ENCODE measurements at regions not wholly inside any gene's neighbourhood (a gene's known extent, or its start where the extent isn't known, plus 50 kb on each side); places are given as distances from the start of the nearest gene placed in this dataset.

GRCh38 chr2:177063331-177063730, 149.3 kb upstream of the HNRNPA3 start:
- no peak for DNase-seq (ENCODE audit: low read depth)

DNA sequence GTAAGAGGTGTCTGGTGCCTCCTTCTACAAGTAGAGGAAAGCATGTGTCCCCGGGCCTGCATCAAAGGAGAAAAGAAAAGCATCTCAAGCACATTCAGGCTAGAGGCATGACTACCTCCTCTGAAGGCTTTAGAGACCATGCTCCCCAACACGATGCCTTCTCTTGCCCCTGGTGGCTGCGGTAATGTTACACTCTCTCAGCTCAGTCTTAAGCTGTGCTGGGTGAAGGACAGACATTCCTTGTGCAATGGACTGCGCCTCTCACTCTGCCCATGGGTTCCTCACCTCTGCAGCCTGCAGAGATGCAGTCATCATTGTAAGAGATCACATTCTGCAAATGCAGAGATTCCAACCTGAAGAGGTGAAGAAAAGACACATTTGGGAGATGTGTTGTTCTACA, 148.2 kb upstream of the HNRNPA3 start:
- DNase-seq (ENCODE audit: low read depth), result no peak

- no peak for DNase-seq (ENCODE audit: low read depth)
Observed at GRCh38 chr2:177068967-177069366, 143.6 kb upstream of the HNRNPA3 start.

- no peak for DNase-seq (ENCODE audit: low read depth)
Observed at GRCh38 chr2:177072090-177072489, 140.5 kb upstream of the HNRNPA3 start.

GRCh38 chr2:177073611-177074010, 139.0 kb upstream of the HNRNPA3 start:
- DNase-seq (ENCODE audit: low read depth), result no peak

DNA sequence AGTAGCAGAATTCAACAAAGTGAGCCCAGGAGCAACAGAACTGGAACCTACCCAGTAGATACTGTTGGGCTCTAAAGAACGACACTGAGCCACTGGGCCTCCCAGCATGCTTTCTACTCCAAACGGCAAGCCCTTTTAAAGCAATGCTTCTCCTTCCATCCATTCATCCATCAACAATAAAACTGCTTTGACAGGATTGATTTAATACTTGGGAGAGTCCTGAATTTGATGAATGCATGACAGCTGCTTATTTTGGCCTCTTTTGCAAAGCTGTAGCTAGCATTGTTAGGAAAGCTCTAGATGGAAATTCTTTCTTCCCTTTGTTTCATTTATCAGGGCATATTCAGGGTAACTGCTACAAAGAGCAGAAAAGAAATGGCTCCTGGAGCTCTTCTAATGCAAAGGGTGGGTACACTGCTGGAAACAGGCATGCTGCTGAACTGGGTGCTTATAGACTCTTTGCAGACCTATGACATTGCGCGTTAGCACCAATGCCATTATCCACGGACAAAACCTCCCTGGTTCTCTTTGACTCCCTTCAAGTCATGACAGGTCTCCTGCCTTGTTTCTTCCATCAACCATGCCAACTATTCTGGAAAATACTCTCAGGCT, 138.4 kb upstream of the HNRNPA3 start:
- no peak for DNase-seq (ENCODE audit: low read depth)

DNA sequence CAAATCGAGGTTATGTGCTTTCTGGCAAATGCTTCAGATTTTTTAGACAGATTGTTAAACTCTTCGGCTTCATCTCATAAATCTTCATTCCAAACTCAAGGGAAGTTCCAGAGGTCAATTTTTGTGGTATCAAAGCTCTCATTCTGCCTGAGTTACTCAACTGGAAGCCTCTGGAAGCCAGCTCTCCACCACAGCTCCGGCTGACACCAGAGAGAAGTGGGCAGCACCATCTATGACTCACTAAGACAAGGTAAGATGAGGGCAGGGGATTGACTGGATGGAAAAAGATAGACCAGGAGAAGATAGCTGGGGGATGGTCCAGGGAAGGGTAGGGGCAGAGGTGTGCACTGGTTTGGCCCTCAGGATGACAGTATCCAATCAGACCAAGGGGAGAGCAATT, 137.3 kb upstream of the HNRNPA3 start:
- DNase-seq (ENCODE audit: low read depth), result no peak

DNA sequence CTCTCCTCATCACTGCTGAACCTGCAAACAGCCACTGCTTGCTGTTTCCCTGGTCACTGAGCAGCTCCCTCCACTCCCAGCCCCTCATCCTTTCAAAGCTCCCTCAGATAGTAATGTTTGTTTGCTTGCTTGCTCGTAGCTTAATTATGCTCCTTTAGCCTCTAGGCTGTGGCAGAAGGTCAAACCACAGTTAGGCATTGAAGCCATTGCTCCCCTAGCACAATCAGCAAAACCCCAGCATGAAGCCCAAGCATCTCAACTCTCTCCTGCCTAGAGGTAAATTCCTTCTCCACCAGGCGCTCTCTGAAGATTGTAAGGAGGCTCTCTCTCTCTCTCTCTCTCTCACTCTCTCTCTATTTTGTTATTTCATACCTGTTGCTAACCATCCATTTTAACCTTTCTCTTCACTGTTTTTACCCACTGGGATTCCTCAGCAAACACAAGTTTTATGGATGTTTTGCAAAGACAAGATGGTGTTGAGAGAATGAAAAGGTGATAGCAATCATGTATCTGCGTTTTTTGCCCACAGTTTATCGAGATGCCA, 135.9 kb upstream of the HNRNPA3 start:
- no peak for DNase-seq (ENCODE audit: low read depth)

GRCh38 chr2:177077778-177078177, 134.8 kb upstream of the HNRNPA3 start:
- DNase-seq (ENCODE audit: low read depth), result no peak

- DNase-seq (ENCODE audit: low read depth), result no peak
Observed at GRCh38 chr2:177078416-177078815, 134.2 kb upstream of the HNRNPA3 start.

DNA sequence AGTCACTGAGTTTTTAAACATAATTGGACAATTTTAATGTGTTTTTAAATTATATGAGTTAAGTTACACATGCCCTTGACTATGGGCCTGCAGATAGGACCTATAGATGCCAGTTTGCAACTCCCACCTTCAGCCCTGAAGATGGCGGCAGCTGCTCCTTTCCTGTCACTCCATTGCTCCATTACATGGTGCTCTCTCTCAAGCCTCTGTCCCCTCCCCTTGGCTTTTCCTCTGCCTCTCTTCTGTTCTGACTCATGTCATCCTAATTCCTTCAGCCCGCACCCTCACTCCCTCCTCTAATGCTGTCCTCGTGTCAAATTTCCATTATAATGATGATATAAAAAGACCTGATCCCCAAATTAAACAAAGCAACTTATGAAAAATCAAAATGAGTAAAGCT, 133.7 kb upstream of the HNRNPA3 start:
- DNase-seq (ENCODE audit: low read depth), result no peak

- no peak for DNase-seq (ENCODE audit: low read depth)
Observed at GRCh38 chr2:177080746-177081284, 131.8 kb upstream of the HNRNPA3 start.

- no peak for DNase-seq (ENCODE audit: low read depth)
Observed at GRCh38 chr2:177084607-177085006, 128.0 kb upstream of the HNRNPA3 start.

DNA sequence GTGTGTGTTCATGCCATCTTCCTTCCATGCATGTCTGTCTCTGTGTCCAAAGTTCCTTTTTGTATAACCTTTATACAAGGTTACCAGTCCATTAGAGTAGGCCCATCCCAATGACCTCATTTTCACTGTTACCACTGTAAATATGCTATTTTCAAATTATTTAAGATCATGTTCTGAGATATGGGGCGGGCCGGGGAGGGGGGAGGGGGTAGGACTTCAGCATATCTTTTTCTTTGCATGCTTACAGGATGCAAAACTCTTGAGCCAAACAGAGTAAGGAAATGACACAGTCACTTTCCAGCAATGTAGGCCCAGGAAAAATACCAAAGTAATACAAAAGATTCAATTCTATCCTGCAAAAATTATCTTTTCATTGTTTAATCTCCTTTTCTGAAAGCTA, 124.1 kb upstream of the HNRNPA3 start:
- DNase-seq (ENCODE audit: low read depth), result no peak

DNA sequence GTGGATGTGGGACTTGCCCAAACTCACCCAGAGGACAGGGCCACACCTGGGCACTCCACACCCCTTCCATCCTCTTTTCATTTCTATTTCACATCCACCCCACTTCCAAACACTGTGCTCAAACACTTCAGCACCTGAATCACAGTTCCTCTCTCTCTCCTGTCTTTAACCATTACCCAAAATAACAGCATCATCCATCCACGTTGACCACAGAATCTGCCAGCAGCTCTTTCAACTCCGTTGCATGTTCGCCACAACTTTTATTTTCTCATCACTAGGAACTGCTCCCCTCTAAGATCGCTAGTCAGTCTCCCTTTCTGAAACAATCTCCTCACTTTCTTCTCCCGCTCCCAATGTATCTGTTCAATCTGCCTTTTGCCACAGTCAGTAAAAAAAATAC, 121.6 kb upstream of the HNRNPA3 start:
- no peak for DNase-seq (ENCODE audit: low read depth)

DNA sequence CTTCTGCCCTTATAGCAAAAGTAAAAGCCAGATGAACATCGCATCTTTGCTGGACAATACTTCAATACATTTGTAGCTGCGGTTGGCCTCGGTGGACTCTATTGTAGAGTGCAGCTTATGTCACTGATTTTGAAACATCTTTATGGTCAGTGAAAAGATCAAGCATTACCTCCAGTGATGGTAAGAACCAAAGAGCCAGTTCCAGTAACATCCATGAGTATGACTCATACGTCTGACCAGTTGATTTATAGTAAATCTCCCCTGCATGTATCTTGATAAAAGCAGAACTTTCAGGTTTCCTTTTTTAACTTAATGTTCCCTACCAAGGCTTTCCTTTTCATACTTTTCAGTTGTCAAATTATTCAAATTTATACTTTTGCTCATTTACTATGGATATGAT, 119.2 kb upstream of the HNRNPA3 start:
- no peak for DNase-seq (ENCODE audit: low read depth)

DNA sequence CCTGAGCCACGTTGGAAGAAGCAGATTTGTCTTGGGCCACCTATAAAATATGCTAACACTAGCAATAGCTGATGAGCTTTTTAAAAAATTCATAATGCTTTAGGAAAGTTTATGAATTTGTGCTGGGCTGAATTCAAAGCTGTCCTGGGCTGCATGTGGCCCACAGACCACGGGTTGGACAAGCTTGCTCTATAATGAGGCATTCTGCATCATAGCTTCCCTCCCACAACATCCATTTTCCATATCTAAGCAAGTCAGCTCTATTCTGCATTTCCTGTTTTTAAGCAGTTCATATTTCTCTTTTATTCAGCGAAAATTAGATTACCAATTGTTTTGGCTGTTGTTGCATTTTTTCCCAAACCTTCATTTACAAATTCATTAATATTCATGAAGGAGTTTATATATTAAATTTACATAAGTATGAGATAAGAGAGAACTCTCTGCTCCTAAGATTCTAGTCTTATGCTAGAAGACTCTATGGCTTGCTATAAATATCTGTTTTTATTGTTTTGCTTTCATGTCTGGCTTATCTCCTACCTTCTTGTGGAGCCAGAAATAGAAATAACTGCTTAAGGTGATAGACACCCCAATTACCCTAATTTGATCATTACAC, 114.5 kb upstream of the HNRNPA3 start:
- no peak for DNase-seq (ENCODE audit: low read depth)

DNA sequence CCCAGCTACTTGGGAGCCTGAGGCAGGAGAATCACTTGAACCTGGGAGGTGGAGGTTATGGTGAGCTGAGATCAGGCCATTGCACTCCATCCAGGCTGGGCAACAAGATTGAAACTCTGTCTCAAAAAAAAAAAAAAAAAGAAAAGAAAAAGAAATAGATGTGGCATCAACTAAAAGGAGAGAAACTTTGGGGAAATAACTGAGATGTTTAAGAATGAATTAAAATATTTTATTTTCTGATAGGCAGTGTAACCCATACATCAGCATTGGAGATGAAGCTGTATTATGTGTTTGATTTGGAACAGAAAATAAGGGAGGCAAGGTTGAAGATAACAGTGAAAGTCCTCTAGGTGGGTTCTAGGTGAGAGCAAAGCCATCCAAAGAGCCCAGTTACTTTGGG, 110.7 kb upstream of the HNRNPA3 start:
- no peak for DNase-seq (ENCODE audit: low read depth)

GRCh38 chr2:177106212-177106611, 106.4 kb upstream of the HNRNPA3 start:
- no peak for DNase-seq (ENCODE audit: low read depth)

DNA sequence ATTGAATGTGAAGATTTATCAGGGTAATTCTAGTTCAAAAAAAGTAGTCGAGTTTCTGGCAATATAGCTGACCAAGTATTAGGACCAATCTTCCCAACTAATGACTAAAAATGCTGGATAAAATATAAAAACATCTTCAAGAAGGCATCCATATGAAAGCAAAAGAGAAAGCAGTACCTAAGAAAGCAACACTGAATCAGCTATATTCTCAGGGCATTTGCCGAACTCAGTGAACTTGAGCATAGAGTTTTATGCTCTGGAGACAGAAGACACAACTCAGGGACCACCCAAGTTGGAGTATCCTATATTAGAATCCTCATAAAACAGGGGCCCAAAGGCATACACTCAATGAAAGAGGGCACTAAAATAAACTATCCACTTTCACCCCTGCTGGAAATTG, 103.7 kb upstream of the HNRNPA3 start:
- no peak for DNase-seq (ENCODE audit: low read depth)

DNA sequence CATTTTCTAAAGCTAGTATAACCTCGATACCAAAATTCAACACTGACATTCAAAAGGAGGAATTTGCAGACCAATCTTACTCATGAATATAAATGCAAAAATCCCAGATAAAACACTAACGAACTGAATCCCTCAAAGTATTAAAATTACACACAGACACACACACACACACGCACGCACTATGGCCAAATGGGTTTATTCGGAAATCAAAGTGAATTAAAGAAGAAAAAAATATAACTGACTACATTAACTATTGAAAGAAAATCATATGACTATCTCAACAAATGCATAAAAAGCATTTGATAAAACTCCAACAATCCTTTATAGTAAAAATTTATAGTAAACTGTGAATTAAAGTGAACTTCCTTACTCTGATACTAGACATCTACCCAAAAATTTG, 97.9 kb upstream of the HNRNPA3 start:
- no peak for DNase-seq (ENCODE audit: low read depth)

DNA sequence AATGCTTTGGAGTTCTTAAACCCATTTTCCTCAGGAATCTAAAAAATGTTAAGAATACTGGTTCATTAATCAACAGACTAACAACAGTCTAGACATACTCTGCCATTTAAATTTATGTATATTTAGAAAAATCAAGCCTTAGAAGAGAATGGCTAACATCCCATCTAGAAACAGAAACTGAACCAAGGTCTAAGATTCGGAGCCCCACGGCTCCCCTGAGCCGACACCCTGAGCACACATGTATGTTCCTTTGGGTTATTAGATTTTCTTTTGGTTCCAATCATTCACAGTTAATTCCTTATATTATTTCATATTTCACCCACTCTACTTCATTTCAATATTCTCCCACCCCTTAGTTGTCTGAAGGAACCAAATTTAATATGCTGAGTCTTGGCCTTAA, 94.8 kb upstream of the HNRNPA3 start:
- no peak for DNase-seq (ENCODE audit: low read depth)

DNA sequence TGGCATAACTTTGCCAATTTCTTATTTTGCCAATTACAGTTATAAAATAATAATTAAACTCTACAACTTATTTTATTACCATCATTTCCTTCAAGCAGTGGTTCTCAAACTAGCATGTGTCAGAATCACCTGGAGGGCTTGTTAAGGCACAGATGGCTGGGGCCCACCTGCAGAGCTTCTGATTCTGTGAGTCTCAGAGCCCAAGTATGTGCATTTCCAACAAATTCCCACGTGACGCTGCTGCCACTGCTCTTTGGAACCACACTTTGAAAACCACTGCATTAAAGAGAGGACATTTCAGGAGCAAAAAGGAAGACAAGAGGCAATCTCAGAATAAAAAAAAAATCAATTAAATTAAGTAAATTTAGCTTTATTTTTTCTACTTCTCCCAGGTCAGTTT, 94.0 kb upstream of the HNRNPA3 start:
- DNase-seq (ENCODE audit: low read depth), result no peak

- no peak for DNase-seq (ENCODE audit: low read depth)
Observed at GRCh38 chr2:177119099-177119498, 93.5 kb upstream of the HNRNPA3 start.

All from HS-27A (cell line).